ENCODE measurements at regions not wholly inside any gene's neighbourhood (a gene's known extent, or its start where the extent isn't known, plus 50 kb on each side); places are given as distances from the start of the nearest gene placed in this dataset.
A peak's percentile ranks its signal among the peaks of the same experiment; 100 is the strongest.

- no peak overlapping the region for H2BK12ac ChIP-seq (ENCODE audit: insufficient read length, low read depth, low read length)
- peak overlapping the region; percentile 51 for H3K4me2 ChIP-seq (ENCODE audit: insufficient read depth, insufficient read length, low read length)
- H3K14ac ChIP-seq (ENCODE audit: insufficient read depth, low read length), result no peak overlapping the region
- TF ChIP-seq, protein P1, sequence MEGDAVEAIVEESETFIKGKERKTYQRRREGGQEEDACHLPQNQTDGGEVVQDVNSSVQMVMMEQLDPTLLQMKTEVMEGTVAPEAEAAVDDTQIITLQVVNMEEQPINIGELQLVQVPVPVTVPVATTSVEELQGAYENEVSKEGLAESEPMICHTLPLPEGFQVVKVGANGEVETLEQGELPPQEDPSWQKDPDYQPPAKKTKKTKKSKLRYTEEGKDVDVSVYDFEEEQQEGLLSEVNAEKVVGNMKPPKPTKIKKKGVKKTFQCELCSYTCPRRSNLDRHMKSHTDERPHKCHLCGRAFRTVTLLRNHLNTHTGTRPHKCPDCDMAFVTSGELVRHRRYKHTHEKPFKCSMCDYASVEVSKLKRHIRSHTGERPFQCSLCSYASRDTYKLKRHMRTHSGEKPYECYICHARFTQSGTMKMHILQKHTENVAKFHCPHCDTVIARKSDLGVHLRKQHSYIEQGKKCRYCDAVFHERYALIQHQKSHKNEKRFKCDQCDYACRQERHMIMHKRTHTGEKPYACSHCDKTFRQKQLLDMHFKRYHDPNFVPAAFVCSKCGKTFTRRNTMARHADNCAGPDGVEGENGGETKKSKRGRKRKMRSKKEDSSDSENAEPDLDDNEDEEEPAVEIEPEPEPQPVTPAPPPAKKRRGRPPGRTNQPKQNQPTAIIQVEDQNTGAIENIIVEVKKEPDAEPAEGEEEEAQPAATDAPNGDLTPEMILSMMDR (conservative IDR thresholded peaks at IDR 0.05), result no peak
- Mint-ChIP-seq H3K27me3 (ENCODE audit: low read depth) (peaks cover 53% of the 10 kb centered on the region), H3K36me3 (ENCODE audit: insufficient read depth in 1 of 3, low read depth in 3 of 3) (0 out of 7 replicates have a peak, but pooled peaks cover 0 to 1% (median 0%) of the 10 kb centered on the region in 3 experiments), H3K9me3 (no peaks in the 10 kb centered on the region), H3K4me1 (peaks cover 23 to 40% of the 10 kb centered on the region in 2 experiments), H3K4me3 (no peak overlapping the region), H3K27ac (no peak overlapping the region)
- peaks cover 4% of the 10 kb centered on the region for H3K23me2 ChIP-seq (ENCODE audit: insufficient read length, low read depth, low read length, poor library complexity, severe bottlenecking)
- WGBS (ENCODE audit: extremely low coverage, insufficient read length, low lambda C conversion rate), result no CpG with 5 or more reads among the region's 28 CpGs
- H3K9me3 ChIP-seq (ENCODE audit: control insufficient read depth, low read depth, low read length), result no peaks in the 10 kb centered on the region
- no peak overlapping the region for H4K91ac ChIP-seq (ENCODE audit: insufficient read length, low read depth, low read length)
- H3K79me2 ChIP-seq (ENCODE audit: insufficient read depth, low read length), result peaks cover 29% of the 10 kb centered on the region; the same call in 1 of the 2 replicates
- no peak overlapping the region for H2BK15ac ChIP-seq (ENCODE audit: low read depth, low read length)
- H3K4me1 ChIP-seq (ENCODE audit: insufficient read depth, low read length), result peaks cover 19% of the 10 kb centered on the region
- no peak overlapping the region for H2BK120ac ChIP-seq (ENCODE audit: low read depth, low read length, poor library complexity, severe bottlenecking)
- no peaks in the 10 kb centered on the region for H3K79me1 ChIP-seq (ENCODE audit: insufficient read depth, low read depth, low read length, poor library complexity, severe bottlenecking)
- H3K27me3 ChIP-seq (ENCODE audit: insufficient read depth, low read length), result peaks cover 5% of the 10 kb centered on the region; the same call in 1 of the 2 replicates
- H3T11ph ChIP-seq (ENCODE audit: low read length), result no peak overlapping the region
- no peak overlapping the region for H3K27ac ChIP-seq (ENCODE audit: insufficient read length, low read depth, low read length)
- no peak overlapping the region for H2AFZ ChIP-seq (ENCODE audit: low read length)
- H4K8ac ChIP-seq (replicated peaks; ENCODE audit: insufficient read length, low read depth, low read length), result no peak overlapping the region
- DNase-seq, result no peak
- no peak overlapping the region for H2BK20ac ChIP-seq (ENCODE audit: low read depth, low read length, poor library complexity, severe bottlenecking)
- no peak overlapping the region for H3K4ac ChIP-seq (ENCODE audit: low read depth, low read length)
- H4K20me1 ChIP-seq (ENCODE audit: control insufficient read depth, insufficient read depth, insufficient read length), result no peaks in the 10 kb centered on the region
- no peak overlapping the region for H3K56ac ChIP-seq (ENCODE audit: insufficient read length, low read depth, low read length)
- no peak overlapping the region for H4K5ac ChIP-seq (ENCODE audit: insufficient read length, low read depth, low read length)
- no peak overlapping the region for H2BK5ac ChIP-seq (ENCODE audit: insufficient read length, low read length)
- no peak overlapping the region for H2AK5ac ChIP-seq (ENCODE audit: insufficient read length, low read length)
- H3K23ac ChIP-seq (ENCODE audit: insufficient read length, low read depth, low read length), result no peak overlapping the region
- H3K18ac ChIP-seq (ENCODE audit: insufficient read length, low read depth, low read length), result no peak overlapping the region
- peak overlapping the region; percentile 30 for H3K9ac ChIP-seq (ENCODE audit: extremely low read depth, insufficient read length, low read length)
Observed at GRCh38 chr22:46073683-46074504, 76.4 kb upstream of the PPARA start.
